Hepatocyte (in vitro differentiated cells): ENCODE measurements at regions not wholly inside any gene's neighbourhood (a gene's known extent, or its start where the extent isn't known, plus 50 kb on each side); places are given as distances from the start of the nearest gene placed in this dataset.

ENCODE experiments used
- DNase-seq: peaks from one replicate; pipeline ENCODE4 v3.0.0-alpha.2; 2016; ENCODE audit warnings: low spot score
- H2AFZ ChIP-seq: fragments of 200-600 bp; sonication (generic); 2 replicates; pipeline ENCODE4 v1.6.0; 2016; ENCODE audit warnings: antibody characterized with exemption, mild to moderate bottlenecking
- H3K27ac ChIP-seq: fragments of 200-600 bp; sonication (generic); 2 replicates; pipeline ENCODE4 v1.5.1; 2016; ENCODE audit warnings: mild to moderate bottlenecking
- H3K27me3 ChIP-seq: fragments of 200-600 bp; sonication (generic); 2 replicates; pipeline ENCODE4 v1.6.1; 2016
- H3K36me3 ChIP-seq: fragments of 200-600 bp; sonication (generic); replicated peaks from 2 replicates; pipeline ENCODE4 v1.5.1; 2016; ENCODE audit warnings: low read depth; ENCODE audit not compliant: insufficient read depth
- H3K4me1 ChIP-seq: fragments of 200-600 bp; sonication (generic); 2 replicates; pipeline ENCODE4 v1.5.1; 2016; ENCODE audit warnings: mild to moderate bottlenecking, moderate library complexity; ENCODE audit not compliant: insufficient read depth
- H3K4me2 ChIP-seq: fragments of 200-600 bp; sonication (generic); 2 replicates; pipeline ENCODE4 v1.6.0; 2016
- H3K4me3 ChIP-seq: fragments of 200-600 bp; sonication (generic); 2 replicates; pipeline ENCODE4 v1.5.1; 2016; ENCODE audit warnings: mild to moderate bottlenecking
- H3K79me2 ChIP-seq: fragments of 200-600 bp; sonication (generic); 2 replicates; pipeline ENCODE4 v1.6.0; 2017; ENCODE audit warnings: mild to moderate bottlenecking
- H3K9me2 ChIP-seq: fragments of 200-600 bp; sonication (generic); replicated peaks from 2 replicates; pipeline ENCODE4 v1.6.0; 2017; ENCODE audit warnings: mild to moderate bottlenecking; ENCODE audit not compliant: insufficient read depth
- H3K9me3 ChIP-seq: fragments of 200-600 bp; sonication (generic); 2 replicates; pipeline ENCODE4 v1.5.1; 2016; ENCODE audit warnings: low read depth, mild to moderate bottlenecking
- H4K20me1 ChIP-seq: fragments of 200-600 bp; sonication (generic); 2 replicates; pipeline ENCODE4 v1.6.0; 2016; ENCODE audit warnings: mild to moderate bottlenecking; ENCODE audit not compliant: insufficient read depth, poor library complexity, severe bottlenecking
- EZH2 ChIP-seq: fragments of 200-600 bp; sonication (generic); IDR thresholded peaks from 2 replicates; pipeline ENCODE4 v1.6.1; 2016; ENCODE audit warnings: antibody characterized with exemption, mild to moderate bottlenecking, borderline replicate concordance
- EZH2phosphoT487 ChIP-seq: fragments of 200-600 bp; sonication (generic); IDR thresholded peaks from one replicate; pipeline ENCODE4 v1.6.1; 2018; ENCODE audit warnings: antibody characterized with exemption, mild to moderate bottlenecking, low read depth, moderate library complexity; ENCODE audit not compliant: unreplicated experiment, severe bottlenecking
- WGBS: methylation state at CpG from one replicate; pipeline ENCODE4 v1.1.6; 2016; ENCODE audit warnings: low lambda C conversion rate; ENCODE audit errors: missing lambda C conversion rate; 5-methylcytosine and 5-hydroxymethylcytosine counted together
- TF ChIP-seq, protein P1 (sequence below): fragments of 200-600 bp; sonication (generic); IDR thresholded peaks from 2 replicates; pipeline ENCODE4 v1.5.1; 2016; ENCODE audit warnings: antibody characterized with exemption, mild to moderate bottlenecking; ENCODE audit not compliant: poor library complexity

DNA sequence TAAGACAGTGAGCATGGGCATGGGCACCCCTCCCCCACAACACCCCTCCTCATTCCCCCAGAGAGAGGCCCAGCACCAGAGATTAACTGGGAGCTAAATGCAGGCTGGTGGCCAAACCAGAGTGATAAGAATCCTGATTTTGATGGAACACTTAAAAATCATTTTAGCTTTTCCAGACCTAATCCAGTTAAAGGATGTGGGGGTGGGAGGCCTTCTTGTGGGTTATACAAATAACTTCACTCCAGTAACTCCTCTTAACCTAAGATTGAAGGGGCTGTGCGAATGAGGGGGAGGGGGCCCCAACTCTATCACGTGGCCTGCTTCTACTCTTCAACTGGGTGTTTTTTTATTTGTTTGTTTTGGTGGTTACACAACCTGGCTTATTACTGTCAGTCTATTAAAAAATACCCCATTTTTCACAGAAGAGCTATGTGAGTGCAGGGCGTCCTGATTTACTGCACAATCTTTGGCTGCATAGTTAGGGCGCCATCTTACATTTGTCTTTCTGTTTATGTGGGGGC lies 398.1 kb upstream of the LYPLAL1 start:
- no peak overlapping the region for H3K4me3 ChIP-seq
- peak; percentile 14 for DNase-seq
- no peak overlapping the region for H3K27ac ChIP-seq
- TF ChIP-seq EZH2 (no peak), EZH2phosphoT487 (no peak)
- TF ChIP-seq, protein P1, sequence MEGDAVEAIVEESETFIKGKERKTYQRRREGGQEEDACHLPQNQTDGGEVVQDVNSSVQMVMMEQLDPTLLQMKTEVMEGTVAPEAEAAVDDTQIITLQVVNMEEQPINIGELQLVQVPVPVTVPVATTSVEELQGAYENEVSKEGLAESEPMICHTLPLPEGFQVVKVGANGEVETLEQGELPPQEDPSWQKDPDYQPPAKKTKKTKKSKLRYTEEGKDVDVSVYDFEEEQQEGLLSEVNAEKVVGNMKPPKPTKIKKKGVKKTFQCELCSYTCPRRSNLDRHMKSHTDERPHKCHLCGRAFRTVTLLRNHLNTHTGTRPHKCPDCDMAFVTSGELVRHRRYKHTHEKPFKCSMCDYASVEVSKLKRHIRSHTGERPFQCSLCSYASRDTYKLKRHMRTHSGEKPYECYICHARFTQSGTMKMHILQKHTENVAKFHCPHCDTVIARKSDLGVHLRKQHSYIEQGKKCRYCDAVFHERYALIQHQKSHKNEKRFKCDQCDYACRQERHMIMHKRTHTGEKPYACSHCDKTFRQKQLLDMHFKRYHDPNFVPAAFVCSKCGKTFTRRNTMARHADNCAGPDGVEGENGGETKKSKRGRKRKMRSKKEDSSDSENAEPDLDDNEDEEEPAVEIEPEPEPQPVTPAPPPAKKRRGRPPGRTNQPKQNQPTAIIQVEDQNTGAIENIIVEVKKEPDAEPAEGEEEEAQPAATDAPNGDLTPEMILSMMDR: no peak
- no peaks in the 10 kb centered on the region for H4K20me1 ChIP-seq
- H3K9me3 ChIP-seq: no peaks in the 10 kb centered on the region
- no peaks in the 10 kb centered on the region for H3K9me2 ChIP-seq
- peaks cover 5% of the 10 kb centered on the region for H3K4me1 ChIP-seq
- H3K27me3 ChIP-seq: no peaks in the 10 kb centered on the region
- H3K36me3 ChIP-seq: no peaks in the 10 kb centered on the region
- no peaks in the 10 kb centered on the region for H3K79me2 ChIP-seq
- peak overlapping the region; percentile 10 for H3K4me2 ChIP-seq
- H2AFZ ChIP-seq: no peak overlapping the region
- WGBS: 55% methylated on average over 4 of the region's 4 CpGs

DNA sequence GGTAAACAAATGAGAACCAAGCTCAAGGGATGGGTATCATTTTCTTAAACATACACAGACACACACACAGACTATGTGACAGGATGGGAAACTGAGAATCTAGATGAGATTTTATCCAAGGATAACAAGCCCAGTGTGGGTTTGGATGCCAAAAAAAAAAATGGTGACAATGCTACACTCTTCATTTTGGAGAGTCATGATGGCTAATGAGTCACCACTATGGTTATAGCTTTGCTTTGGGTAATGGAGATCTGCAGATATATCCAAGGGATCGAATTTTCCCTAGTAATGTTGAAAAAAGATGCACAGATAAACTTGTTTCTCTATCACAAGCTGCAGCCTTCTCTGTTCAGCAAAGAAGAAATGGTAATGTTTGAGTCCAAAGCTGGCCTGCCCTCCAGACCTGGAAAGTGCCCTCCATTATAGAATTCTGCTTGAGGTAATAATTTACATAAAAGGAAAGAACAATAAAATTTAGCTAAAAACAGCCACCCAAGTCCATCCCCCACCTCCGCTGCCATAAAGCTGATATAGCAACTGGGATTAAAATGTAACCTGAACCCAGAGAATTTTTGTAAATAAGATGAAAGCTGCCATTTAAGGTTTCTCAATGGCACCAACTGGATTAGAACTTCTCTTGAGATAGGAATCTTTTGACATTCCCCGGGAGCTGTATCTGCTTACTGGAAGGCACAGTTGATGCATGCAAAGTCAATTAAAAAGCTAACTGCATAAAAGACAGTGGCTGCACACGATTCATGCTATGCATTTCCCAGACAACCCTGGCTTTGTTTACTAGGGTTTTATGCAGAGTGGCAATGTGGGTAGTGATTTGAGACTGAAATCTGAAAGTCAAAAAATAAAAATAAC lies 395.2 kb upstream of the LYPLAL1 start:
- Histone ChIP-seq H2AFZ (no peak overlapping the region), H3K27ac (no peak overlapping the region), H3K9me2 (no peaks in the 10 kb centered on the region), H3K36me3 (no peaks in the 10 kb centered on the region), H3K4me1 (peaks cover 5% of the 10 kb centered on the region), H3K27me3 (no peaks in the 10 kb centered on the region), H3K4me2 (no peak overlapping the region), H3K4me3 (no peak overlapping the region), H3K79me2 (no peaks in the 10 kb centered on the region), H4K20me1 (no peaks in the 10 kb centered on the region), H3K9me3 (no peaks in the 10 kb centered on the region)
- WGBS: 56% methylated on average over 4 of the region's 4 CpGs
- no peak for DNase-seq
- no peak for TF ChIP-seq EZH2phosphoT487
- TF ChIP-seq, protein P1: no peak
- TF ChIP-seq EZH2: no peak

DNA sequence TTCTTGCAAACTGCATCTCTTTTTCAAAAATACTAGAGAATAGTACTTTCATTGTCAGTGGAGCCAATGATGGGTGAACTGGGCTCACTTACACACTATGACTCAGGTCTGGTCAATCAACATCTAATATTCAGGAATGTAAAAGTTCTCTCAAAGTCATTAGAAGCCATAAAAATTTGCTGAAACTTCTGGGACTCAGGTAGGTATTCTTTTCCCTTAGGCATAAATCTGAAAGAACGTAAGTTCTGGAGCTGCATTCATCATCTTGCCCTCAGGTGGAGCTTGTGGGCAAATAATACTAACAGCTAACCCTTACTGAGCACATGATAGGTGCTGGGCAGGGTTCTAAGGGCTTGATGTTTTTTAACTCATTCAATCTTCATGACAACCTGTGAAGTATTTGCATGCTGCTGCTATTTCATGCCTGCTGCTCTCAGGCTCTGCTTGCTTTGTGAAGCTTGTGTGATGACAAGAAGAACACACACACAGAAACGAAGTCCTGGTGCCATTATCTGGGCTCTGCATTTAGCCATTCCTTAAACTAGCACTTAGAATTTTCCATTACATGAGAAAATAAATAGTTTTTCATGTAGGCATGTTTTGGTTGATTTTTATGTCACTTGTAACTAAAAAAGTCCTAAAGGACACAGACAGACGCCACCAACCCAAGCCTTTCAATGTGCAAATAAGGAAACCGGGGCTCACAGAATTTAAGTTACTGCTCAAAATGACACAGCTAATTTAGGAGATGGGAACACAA lies 394.2 kb upstream of the LYPLAL1 start:
- Histone ChIP-seq H3K4me3 (no peak overlapping the region), H3K27ac (no peak overlapping the region), H2AFZ (no peak overlapping the region), H3K27me3 (no peaks in the 10 kb centered on the region), H3K4me2 (no peak overlapping the region), H4K20me1 (no peaks in the 10 kb centered on the region), H3K9me3 (no peaks in the 10 kb centered on the region), H3K9me2 (no peaks in the 10 kb centered on the region), H3K79me2 (no peaks in the 10 kb centered on the region), H3K4me1 (peaks cover 5% of the 10 kb centered on the region), H3K36me3 (no peaks in the 10 kb centered on the region)
- DNase-seq: no peak
- WGBS: 53% methylated on average over 4 of the region's 4 CpGs
- no peak for TF ChIP-seq EZH2phosphoT487
- TF ChIP-seq, protein P1: no peak
- TF ChIP-seq EZH2: no peak
